ENCODE measurements at regions not wholly inside any gene's neighbourhood (a gene's known extent, or its start where the extent isn't known, plus 50 kb on each side); places are given as distances from the start of the nearest gene placed in this dataset.
"Not testable (repeated sequence)": the region's sequence is repeated elsewhere in the genome, so short reads cannot be mapped to it uniquely, and the experiment has no call there.

- H3K27ac Mint-ChIP-seq, result no peak overlapping the region
- Histone ChIP-seq H3K27me3 (replicated peaks in 1 of 2; ENCODE audit: control insufficient read depth in 2 of 2, extremely low read depth in 1 of 2, insufficient read depth in 2 of 2, low read length in 1 of 2) (no peaks in the 10 kb centered on the region), H3K4me3 (ENCODE audit: control insufficient read depth in 1 of 2, extremely low read depth in 1 of 2, low read length in 1 of 2) (no peak overlapping the region), H3K27ac (ENCODE audit: low read length) (no peak overlapping the region), H3K36me3 (ENCODE audit: control insufficient read depth in 2 of 2, extremely low read depth in 1 of 2, insufficient read depth in 1 of 2, low read length in 1 of 2) (no peaks in the 10 kb centered on the region), H3K4me1 (ENCODE audit: control insufficient read depth in 1 of 2, extremely low read depth in 1 of 2, insufficient read depth in 2 of 2, low read length in 2 of 2) (no peaks in the 10 kb centered on the region), H3K9me3 (no peaks in the 10 kb centered on the region)
- H3K9me3 Mint-ChIP-seq, result peaks cover 0 to 3% (median 2%) of the 10 kb centered on the region in 3 donors
- POLR2A ChIA-PET, result no interaction called here
- no CpG with 5 or more reads among the region's 1 CpG for WGBS (ENCODE audit: insufficient coverage)
- CTCF ChIA-PET, result no interaction called here
- no peaks in the 10 kb centered on the region for H3K36me3 Mint-ChIP-seq
- no peaks in the 10 kb centered on the region for H3K4me1 Mint-ChIP-seq
- no peak for ATAC-seq (replicated peaks in 1 of 4)
- no peak overlapping the region for H3K4me3 Mint-ChIP-seq
- no peaks in the 10 kb centered on the region for H3K27me3 Mint-ChIP-seq
- DNase-seq, result no peak
These were observed 1408.4 kb upstream of the C9orf72 start for GRCh38 chr9:28981711-28982110.

GRCh38 chr9:28984016-28984415 lies 1410.7 kb upstream of the C9orf72 start:
- DNase-seq, result no peak
- no peak overlapping the region for H3K4me3 Mint-ChIP-seq
- Histone ChIP-seq H3K9me3 (no peaks in the 10 kb centered on the region), H3K27ac (ENCODE audit: low read length) (no peak overlapping the region), H3K4me3 (ENCODE audit: control insufficient read depth in 1 of 2, extremely low read depth in 1 of 2, low read length in 1 of 2) (no peak overlapping the region), H3K36me3 (ENCODE audit: control insufficient read depth in 2 of 2, extremely low read depth in 1 of 2, insufficient read depth in 1 of 2, low read length in 1 of 2) (no peaks in the 10 kb centered on the region), H3K4me1 (ENCODE audit: control insufficient read depth in 1 of 2, extremely low read depth in 1 of 2, insufficient read depth in 2 of 2, low read length in 2 of 2) (no peaks in the 10 kb centered on the region), H3K27me3 (replicated peaks in 1 of 2; ENCODE audit: control insufficient read depth in 2 of 2, extremely low read depth in 1 of 2, insufficient read depth in 2 of 2, low read length in 1 of 2) (no peaks in the 10 kb centered on the region)
- no peaks in the 10 kb centered on the region for H3K36me3 Mint-ChIP-seq
- H3K27me3 Mint-ChIP-seq, result no peaks in the 10 kb centered on the region
- ChIA-PET CTCF (no interaction called here), POLR2A (no interaction called here)
- ATAC-seq (replicated peaks in 1 of 4), result no peak
- peaks cover 1 to 4% (median 2%) of the 10 kb centered on the region in 3 donors for H3K9me3 Mint-ChIP-seq
- no CpG with 5 or more reads among the region's 3 CpGs for WGBS (ENCODE audit: insufficient coverage)
- no peaks in the 10 kb centered on the region for H3K4me1 Mint-ChIP-seq
- H3K27ac Mint-ChIP-seq, result no peak overlapping the region

DNA sequence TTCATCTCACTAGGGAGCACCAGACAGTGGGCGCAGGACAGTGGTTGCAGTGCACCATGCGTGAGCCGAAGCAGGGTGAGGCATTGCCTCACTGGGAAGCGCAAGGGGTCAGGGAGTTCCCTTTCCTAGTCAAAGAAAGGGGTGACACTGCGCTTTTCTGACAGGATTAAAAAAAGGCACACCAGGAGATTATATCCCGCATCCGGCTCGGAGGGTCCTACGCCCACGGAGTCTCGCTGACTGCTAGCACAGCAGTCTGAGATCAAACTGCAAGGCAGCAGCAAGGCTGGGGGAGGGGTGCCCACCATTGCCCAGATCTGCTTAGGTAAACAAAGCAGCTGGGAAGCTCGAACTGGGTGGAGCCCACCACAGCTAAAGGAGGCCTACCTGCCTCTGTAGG lies 1416.7 kb upstream of the C9orf72 start:
- H3K4me3 ChIP-seq (ENCODE audit: control insufficient read depth in 1 of 2, extremely low read depth in 1 of 2, low read length in 1 of 2); H3K4me3 Mint-ChIP-seq; H3K27me3 Mint-ChIP-seq; H3K27ac Mint-ChIP-seq; ATAC-seq (replicated peaks in 1 of 4); POLR2A ChIA-PET; H3K27ac ChIP-seq (ENCODE audit: low read length); H3K9me3 Mint-ChIP-seq; H3K36me3 ChIP-seq (ENCODE audit: control insufficient read depth in 2 of 2, extremely low read depth in 1 of 2, insufficient read depth in 1 of 2, low read length in 1 of 2); H3K27me3 ChIP-seq (replicated peaks in 1 of 2; ENCODE audit: control insufficient read depth in 2 of 2, extremely low read depth in 1 of 2, insufficient read depth in 2 of 2, low read length in 1 of 2); H3K4me1 ChIP-seq (ENCODE audit: control insufficient read depth in 1 of 2, extremely low read depth in 1 of 2, insufficient read depth in 2 of 2, low read length in 2 of 2); DNase-seq; CTCF ChIA-PET; H3K9me3 ChIP-seq; H3K4me1 Mint-ChIP-seq; H3K36me3 Mint-ChIP-seq: not testable (repeated sequence)
- WGBS (ENCODE audit: insufficient coverage), result 93% methylated on average over 11 of the region's 12 CpGs

DNA sequence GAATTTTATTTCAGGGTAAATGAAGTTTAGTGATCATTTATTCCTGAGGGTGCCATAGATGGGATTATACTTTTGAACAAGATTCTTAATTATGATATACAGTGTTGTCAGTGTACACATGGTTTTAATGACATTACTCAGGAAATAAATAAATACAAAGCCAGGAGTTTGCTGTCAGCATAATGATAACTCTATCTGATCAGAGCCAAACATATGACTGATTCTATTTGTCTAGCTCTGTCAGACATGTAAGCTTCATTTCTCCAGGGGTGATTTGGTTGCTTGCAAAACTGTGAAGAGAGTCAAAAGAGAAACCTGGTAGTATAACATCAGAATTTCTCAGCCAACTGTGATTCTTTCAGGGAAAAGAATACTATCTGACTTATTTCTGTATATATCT lies 1425.8 kb upstream of the C9orf72 start:
- Histone ChIP-seq H3K27ac (ENCODE audit: low read length) (no peak overlapping the region), H3K4me1 (ENCODE audit: control insufficient read depth in 1 of 2, extremely low read depth in 1 of 2, insufficient read depth in 2 of 2, low read length in 2 of 2) (no peaks in the 10 kb centered on the region), H3K9me3 (no peaks in the 10 kb centered on the region), H3K36me3 (ENCODE audit: control insufficient read depth in 2 of 2, extremely low read depth in 1 of 2, insufficient read depth in 1 of 2, low read length in 1 of 2) (no peaks in the 10 kb centered on the region), H3K27me3 (replicated peaks in 1 of 2; ENCODE audit: control insufficient read depth in 2 of 2, extremely low read depth in 1 of 2, insufficient read depth in 2 of 2, low read length in 1 of 2) (no peaks in the 10 kb centered on the region), H3K4me3 (ENCODE audit: control insufficient read depth in 1 of 2, extremely low read depth in 1 of 2, low read length in 1 of 2) (no peak overlapping the region)
- ChIA-PET POLR2A (no interaction called here), CTCF (no interaction called here)
- Mint-ChIP-seq H3K27ac (no peak overlapping the region), H3K4me3 (no peak overlapping the region), H3K9me3 (peaks cover 0 to 8% (median 3%) of the 10 kb centered on the region in 3 donors), H3K36me3 (no peaks in the 10 kb centered on the region), H3K27me3 (no peaks in the 10 kb centered on the region), H3K4me1 (no peaks in the 10 kb centered on the region)
- no peak for DNase-seq
- no peak for ATAC-seq (replicated peaks in 1 of 4)

DNA sequence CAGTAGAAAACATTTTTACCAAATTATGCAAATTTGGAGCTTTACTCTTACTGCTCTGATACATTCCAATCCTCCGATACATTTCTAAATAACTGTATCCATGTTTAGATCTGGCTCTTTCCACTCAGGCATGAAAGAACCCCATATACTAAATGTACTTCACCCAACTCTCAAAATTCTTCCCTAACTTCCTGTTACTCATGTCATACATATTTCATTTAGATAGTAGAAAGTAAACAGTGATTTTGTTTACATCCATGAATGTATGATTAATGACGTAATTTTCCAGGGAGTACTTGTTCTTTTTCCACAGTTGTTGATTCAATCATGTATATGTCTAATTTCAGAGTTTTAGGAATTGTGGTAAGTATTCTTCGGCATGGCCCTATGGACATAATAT lies 1426.5 kb upstream of the C9orf72 start:
- Mint-ChIP-seq H3K4me3 (no peak overlapping the region), H3K36me3 (no peaks in the 10 kb centered on the region), H3K27me3 (no peaks in the 10 kb centered on the region), H3K27ac (no peak overlapping the region), H3K4me1 (no peaks in the 10 kb centered on the region), H3K9me3 (peaks cover 0 to 8% (median 3%) of the 10 kb centered on the region in 3 donors)
- WGBS (ENCODE audit: insufficient coverage), result no CpG with 5 or more reads among the region's 3 CpGs
- H3K9me3 ChIP-seq, result no peaks in the 10 kb centered on the region
- H3K4me1 ChIP-seq (ENCODE audit: control insufficient read depth in 1 of 2, extremely low read depth in 1 of 2, insufficient read depth in 2 of 2, low read length in 2 of 2), result no peaks in the 10 kb centered on the region
- DNase-seq, result no peak
- CTCF ChIA-PET, result interaction anchor here in 1 of 2 donors (0.6 kb wide), 1 partner anchor 287 kb away, joined by 3 read pairs; no protein-coding TSS in a partner anchor
- H3K27me3 ChIP-seq (replicated peaks in 1 of 2; ENCODE audit: control insufficient read depth in 2 of 2, extremely low read depth in 1 of 2, insufficient read depth in 2 of 2, low read length in 1 of 2), result no peaks in the 10 kb centered on the region
- POLR2A ChIA-PET, result no interaction called here
- no peak for ATAC-seq (replicated peaks in 1 of 4)
- no peak overlapping the region for H3K4me3 ChIP-seq (ENCODE audit: control insufficient read depth in 1 of 2, extremely low read depth in 1 of 2, low read length in 1 of 2)
- no peak overlapping the region for H3K27ac ChIP-seq (ENCODE audit: low read length)
- no peaks in the 10 kb centered on the region for H3K36me3 ChIP-seq (ENCODE audit: control insufficient read depth in 2 of 2, extremely low read depth in 1 of 2, insufficient read depth in 1 of 2, low read length in 1 of 2)

DNA sequence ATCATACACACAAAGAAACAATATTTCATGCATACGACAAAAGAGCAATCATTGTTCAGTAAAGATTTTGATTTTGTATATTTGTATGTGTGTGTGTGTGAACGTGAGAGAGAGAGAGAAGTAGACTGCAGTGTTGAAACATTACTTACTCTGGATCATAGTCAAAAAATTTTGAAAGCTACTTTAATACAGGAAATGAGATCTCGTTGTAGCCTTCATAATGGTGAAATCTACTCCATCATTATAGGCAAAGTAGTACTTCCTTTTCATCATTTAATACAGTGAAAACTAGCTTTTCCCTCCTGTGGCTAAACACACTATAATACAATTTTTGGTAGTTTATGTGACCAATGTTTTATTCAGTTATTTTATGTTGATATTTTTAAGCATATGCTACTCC lies 1427.7 kb upstream of the C9orf72 start:
- no peak for ATAC-seq (replicated peaks in 1 of 4)
- no CpG with 5 or more reads among the region's 3 CpGs for WGBS (ENCODE audit: insufficient coverage)
- POLR2A ChIA-PET, result no interaction called here

DNA sequence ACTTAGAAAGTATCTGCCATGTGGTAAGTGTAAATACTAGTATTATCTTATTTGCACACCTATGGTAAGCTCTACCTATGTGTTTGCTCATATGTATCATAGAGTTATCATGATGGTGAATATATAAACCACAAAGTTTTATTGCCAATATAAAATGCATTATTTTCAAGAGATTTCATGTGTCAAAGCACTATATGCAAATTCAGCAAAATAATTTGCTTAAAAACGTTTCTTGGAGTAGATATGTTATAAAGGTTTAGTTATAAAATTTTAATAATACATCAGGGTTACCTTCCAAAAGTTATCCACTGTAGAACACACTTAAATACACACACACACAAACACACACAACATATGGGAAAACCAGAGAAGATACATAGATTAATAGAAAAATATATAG lies 1431.7 kb upstream of the C9orf72 start:
- H3K4me3 ChIP-seq (ENCODE audit: control insufficient read depth in 1 of 2, extremely low read depth in 1 of 2, low read length in 1 of 2), result no peak overlapping the region
- H3K36me3 ChIP-seq (ENCODE audit: control insufficient read depth in 2 of 2, extremely low read depth in 1 of 2, insufficient read depth in 1 of 2, low read length in 1 of 2), result no peaks in the 10 kb centered on the region
- H3K9me3 ChIP-seq, result no peaks in the 10 kb centered on the region
- CTCF ChIA-PET, result no interaction called here
- H3K27ac ChIP-seq (ENCODE audit: low read length), result no peak overlapping the region
- Mint-ChIP-seq H3K9me3 (peaks cover 0 to 3% (median 2%) of the 10 kb centered on the region in 3 donors), H3K27me3 (no peaks in the 10 kb centered on the region), H3K36me3 (no peaks in the 10 kb centered on the region), H3K27ac (no peak overlapping the region), H3K4me3 (no peak overlapping the region), H3K4me1 (no peaks in the 10 kb centered on the region)
- H3K4me1 ChIP-seq (ENCODE audit: control insufficient read depth in 1 of 2, extremely low read depth in 1 of 2, insufficient read depth in 2 of 2, low read length in 2 of 2), result no peaks in the 10 kb centered on the region
- no peaks in the 10 kb centered on the region for H3K27me3 ChIP-seq (replicated peaks in 1 of 2; ENCODE audit: control insufficient read depth in 2 of 2, extremely low read depth in 1 of 2, insufficient read depth in 2 of 2, low read length in 1 of 2)
- no CpG with 5 or more reads among the region's 1 CpG for WGBS (ENCODE audit: insufficient coverage)
- no peak for DNase-seq
- POLR2A ChIA-PET, result no interaction called here
- ATAC-seq (replicated peaks in 1 of 4), result no peak

More for the DNA sequence above, 1427.7 kb upstream of the C9orf72 start:
- H3K27ac Mint-ChIP-seq, result no peak overlapping the region
- no peak overlapping the region for H3K4me3 Mint-ChIP-seq
- CTCF ChIA-PET, result no interaction called here
- no peaks in the 10 kb centered on the region for H3K36me3 Mint-ChIP-seq
- DNase-seq, result no peak
- no peak overlapping the region for H3K4me3 ChIP-seq (ENCODE audit: control insufficient read depth in 1 of 2, extremely low read depth in 1 of 2, low read length in 1 of 2)
- H3K27ac ChIP-seq (ENCODE audit: low read length), result no peak overlapping the region
- no peaks in the 10 kb centered on the region for H3K36me3 ChIP-seq (ENCODE audit: control insufficient read depth in 2 of 2, extremely low read depth in 1 of 2, insufficient read depth in 1 of 2, low read length in 1 of 2)
- H3K4me1 Mint-ChIP-seq, result no peaks in the 10 kb centered on the region
- peaks cover 0 to 8% (median 3%) of the 10 kb centered on the region in 3 donors for H3K9me3 Mint-ChIP-seq
- H3K27me3 ChIP-seq (replicated peaks in 1 of 2; ENCODE audit: control insufficient read depth in 2 of 2, extremely low read depth in 1 of 2, insufficient read depth in 2 of 2, low read length in 1 of 2), result no peaks in the 10 kb centered on the region
- H3K9me3 ChIP-seq, result no peaks in the 10 kb centered on the region
- no peaks in the 10 kb centered on the region for H3K4me1 ChIP-seq (ENCODE audit: control insufficient read depth in 1 of 2, extremely low read depth in 1 of 2, insufficient read depth in 2 of 2, low read length in 2 of 2)
- H3K27me3 Mint-ChIP-seq, result no peaks in the 10 kb centered on the region

Data from T-cell (primary cell).